Memory B cell (primary cell): ENCODE measurements at regions not wholly inside any gene's neighbourhood (a gene's known extent, or its start where the extent isn't known, plus 50 kb on each side); places are given as distances from the start of the nearest gene placed in this dataset.

Experiments used
- ATAC-seq: fragments of 150-1000 bp; cut with Tn5 transposase; 2 replicates; pipeline ENCODE4 v1.10.0; 2021; ENCODE audit warnings: low read depth, mild to moderate bottlenecking, moderate library complexity
- DNase-seq, 2 donors: peaks; one replicate each; pipeline ENCODE4 v3.0.0; 2022; ENCODE audit warnings: low spot score in 2 of 2
- H3K27ac Mint-ChIP-seq: one replicate; pipeline ENCODE4 v1.8.0; 2022; ENCODE audit warnings: mild to moderate bottlenecking, moderate library complexity, mixed read lengths
- H3K27me3 Mint-ChIP-seq: one replicate; pipeline ENCODE4 v1.8.0; 2022; ENCODE audit warnings: mixed read lengths
- H3K36me3 Mint-ChIP-seq: one replicate; pipeline ENCODE4 v1.8.0; 2022; ENCODE audit warnings: mild to moderate bottlenecking, mixed read lengths
- H3K4me1 Mint-ChIP-seq: one replicate; pipeline ENCODE4 v1.8.0; 2022; ENCODE audit warnings: mixed read lengths
- H3K4me3 Mint-ChIP-seq: one replicate; pipeline ENCODE4 v1.8.0; 2022; ENCODE audit warnings: mild to moderate bottlenecking, moderate library complexity, mixed read lengths
- H3K9me3 Mint-ChIP-seq: one replicate; pipeline ENCODE4 v1.8.0; 2022; ENCODE audit warnings: mixed read lengths

DNA sequence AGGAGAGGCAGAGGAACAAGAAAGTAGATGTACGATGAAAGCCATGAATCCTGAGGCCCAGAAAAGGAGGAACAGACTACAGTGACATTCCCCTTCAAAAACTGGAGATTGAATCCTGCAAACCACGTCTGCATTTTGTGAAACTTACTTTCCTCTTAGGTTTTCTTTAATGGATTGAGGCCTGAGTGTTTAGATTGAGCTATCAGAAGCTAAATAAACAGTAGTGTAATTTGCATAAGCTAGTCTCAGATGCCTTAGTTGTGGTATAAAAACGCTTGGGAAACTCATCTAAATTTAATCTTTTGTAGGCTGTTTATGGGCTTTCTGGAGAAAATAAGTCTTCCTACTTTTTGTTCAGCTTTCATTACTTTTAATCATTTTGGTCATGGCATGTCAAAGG lies 94.8 kb upstream of the HDAC9 start:
- no peak for DNase-seq
- no peak for ATAC-seq
- H3K27me3 Mint-ChIP-seq = no peaks in the 10 kb centered on the region
- H3K27ac Mint-ChIP-seq = no peak overlapping the region
- no peak overlapping the region for H3K4me3 Mint-ChIP-seq
- no peaks in the 10 kb centered on the region for H3K9me3 Mint-ChIP-seq
- peaks cover 26% of the 10 kb centered on the region for H3K4me1 Mint-ChIP-seq
- peaks cover 4% of the 10 kb centered on the region for H3K36me3 Mint-ChIP-seq

DNA sequence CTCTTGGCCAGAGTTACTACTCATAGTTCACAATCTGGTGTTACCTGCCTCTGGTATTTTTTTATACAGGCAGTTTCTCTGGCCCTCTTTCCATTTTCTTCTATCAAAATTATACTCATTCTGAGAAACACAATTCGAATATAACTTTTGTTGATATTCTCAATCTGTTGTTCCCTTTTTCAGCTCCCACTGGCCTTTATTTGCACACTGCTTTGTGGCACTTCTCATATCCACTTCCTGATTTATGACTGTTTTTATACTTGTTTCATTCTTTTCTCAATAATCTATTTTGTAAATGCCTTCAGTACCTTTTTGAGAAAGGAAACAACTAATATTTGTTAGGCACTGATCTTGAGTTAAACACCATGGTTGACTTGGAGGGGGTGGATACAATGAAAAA lies 93.8 kb upstream of the HDAC9 start:
- Mint-ChIP-seq H3K4me3 (peak overlapping the region; percentile 32), H3K9me3 (no peaks in the 10 kb centered on the region), H3K27ac (peak overlapping the region; percentile 18), H3K36me3 (peaks cover 4% of the 10 kb centered on the region), H3K27me3 (no peaks in the 10 kb centered on the region), H3K4me1 (peaks cover 26% of the 10 kb centered on the region)
- DNase-seq = no peak
- peak; percentile 69 for ATAC-seq

GRCh38 chr7:18402488-18403183 lies 92.9 kb upstream of the HDAC9 start:
- Mint-ChIP-seq H3K4me3 (no peak overlapping the region), H3K4me1 (peaks cover 28% of the 10 kb centered on the region), H3K27me3 (no peaks in the 10 kb centered on the region), H3K27ac (peak overlapping the region; percentile 18), H3K9me3 (no peaks in the 10 kb centered on the region), H3K36me3 (peaks cover 7% of the 10 kb centered on the region)
- ATAC-seq (no peak), DNase-seq (no peak)

DNA sequence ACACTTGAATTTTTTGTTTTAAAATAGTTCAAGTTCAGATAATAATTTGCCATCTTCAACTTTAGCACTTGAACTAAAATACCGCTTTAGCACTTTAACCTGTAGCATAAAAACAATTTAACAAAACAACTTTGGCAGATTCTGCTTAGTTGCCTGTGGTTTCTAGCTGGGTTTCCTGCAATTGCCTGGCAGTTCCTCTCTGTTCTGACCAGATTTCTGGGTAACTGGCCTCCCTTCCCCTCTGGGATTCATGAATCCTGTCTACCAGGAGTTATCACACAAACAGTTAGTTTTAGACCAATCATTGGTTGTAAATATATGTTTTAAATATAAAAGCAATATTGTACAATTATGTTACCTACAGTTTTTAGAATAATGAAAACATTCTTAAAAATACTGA lies 89.8 kb upstream of the HDAC9 start:
- no peaks in the 10 kb centered on the region for H3K9me3 Mint-ChIP-seq

GRCh38 chr7:18407385-18407784 lies 88.2 kb upstream of the HDAC9 start:
- DNase-seq (no peak), ATAC-seq (no peak)
- no peak overlapping the region for H3K27ac Mint-ChIP-seq
- peaks cover 2% of the 10 kb centered on the region for H3K36me3 Mint-ChIP-seq
- H3K27me3 Mint-ChIP-seq = no peaks in the 10 kb centered on the region
- no peaks in the 10 kb centered on the region for H3K9me3 Mint-ChIP-seq
- no peak overlapping the region for H3K4me3 Mint-ChIP-seq
- H3K4me1 Mint-ChIP-seq = peaks cover 8% of the 10 kb centered on the region

More for the DNA sequence above, 89.8 kb upstream of the HDAC9 start:
- ATAC-seq (no peak), DNase-seq (no peak)
- Mint-ChIP-seq H3K4me3 (no peak overlapping the region), H3K36me3 (peaks cover 2% of the 10 kb centered on the region), H3K4me1 (peaks cover 19% of the 10 kb centered on the region), H3K27ac (no peak overlapping the region), H3K27me3 (no peaks in the 10 kb centered on the region)

DNA sequence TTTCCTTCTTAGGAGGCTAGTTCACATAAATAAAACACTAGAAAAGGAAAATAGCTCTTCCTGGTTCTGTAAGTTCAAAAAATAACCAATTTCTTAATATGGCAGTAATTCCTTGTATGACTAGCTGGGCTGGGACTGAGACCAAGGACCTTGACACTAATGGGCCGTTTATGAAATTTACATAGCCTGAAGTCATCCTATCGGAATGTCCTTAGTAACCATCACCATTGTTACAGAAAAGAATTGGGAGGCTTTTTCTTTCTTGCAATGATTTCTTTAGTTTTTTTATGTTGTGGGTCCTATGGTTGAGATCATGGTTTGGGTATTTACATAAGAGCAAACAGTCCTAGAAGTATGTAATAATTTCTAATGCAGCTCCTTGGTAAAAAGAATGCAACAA lies 87.1 kb upstream of the HDAC9 start:
- Mint-ChIP-seq H3K9me3 (no peaks in the 10 kb centered on the region), H3K27ac (no peak overlapping the region), H3K36me3 (peaks cover 2% of the 10 kb centered on the region), H3K4me1 (peaks cover 8% of the 10 kb centered on the region), H3K4me3 (no peak overlapping the region), H3K27me3 (no peaks in the 10 kb centered on the region)
- no peak for DNase-seq
- no peak for ATAC-seq

DNA sequence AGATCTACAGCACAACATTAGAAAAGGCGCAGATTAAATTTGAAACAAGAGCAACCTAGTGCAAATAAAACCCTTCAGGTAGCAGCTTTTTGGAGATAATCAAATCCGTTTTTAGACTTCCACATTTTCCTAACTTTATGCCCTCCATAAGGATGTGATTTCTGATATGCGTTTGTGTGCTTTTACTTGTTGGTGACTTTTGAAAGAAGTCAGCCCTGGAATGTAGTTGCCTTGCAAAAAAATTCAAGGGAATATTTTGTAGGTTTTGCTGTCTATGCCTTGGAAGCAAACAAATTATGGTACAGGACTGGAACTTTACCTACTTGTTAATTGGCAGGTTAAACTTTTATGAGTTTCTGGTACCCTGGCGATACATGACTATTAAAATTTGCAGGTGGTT lies 86.7 kb upstream of the HDAC9 start:
- DNase-seq = no peak
- no peak for ATAC-seq
- no peak overlapping the region for H3K4me3 Mint-ChIP-seq
- H3K9me3 Mint-ChIP-seq = no peaks in the 10 kb centered on the region
- peaks cover 2% of the 10 kb centered on the region for H3K36me3 Mint-ChIP-seq
- peaks cover 8% of the 10 kb centered on the region for H3K4me1 Mint-ChIP-seq
- no peaks in the 10 kb centered on the region for H3K27me3 Mint-ChIP-seq
- H3K27ac Mint-ChIP-seq = no peak overlapping the region

DNA sequence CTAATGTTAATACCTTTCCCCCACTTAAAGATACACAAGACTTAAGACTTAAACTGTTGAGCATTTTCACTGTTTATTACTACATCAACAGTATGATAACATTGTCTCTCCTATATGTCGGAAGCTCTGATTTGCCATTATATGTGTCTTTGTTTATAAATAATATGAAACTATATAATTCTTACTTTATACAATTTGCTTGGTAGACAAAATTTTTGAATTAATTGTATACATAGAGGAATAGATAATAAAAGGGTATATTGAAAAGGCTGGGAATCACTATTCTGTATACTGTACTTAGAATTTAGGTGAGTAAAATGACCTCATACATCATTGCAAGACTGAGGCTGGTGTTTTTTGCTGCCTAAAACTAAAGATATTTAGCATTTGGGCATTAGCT lies 82.1 kb upstream of the HDAC9 start:
- H3K27ac Mint-ChIP-seq = no peak overlapping the region
- H3K4me1 Mint-ChIP-seq = peaks cover 2% of the 10 kb centered on the region
- H3K9me3 Mint-ChIP-seq = no peaks in the 10 kb centered on the region

DNA sequence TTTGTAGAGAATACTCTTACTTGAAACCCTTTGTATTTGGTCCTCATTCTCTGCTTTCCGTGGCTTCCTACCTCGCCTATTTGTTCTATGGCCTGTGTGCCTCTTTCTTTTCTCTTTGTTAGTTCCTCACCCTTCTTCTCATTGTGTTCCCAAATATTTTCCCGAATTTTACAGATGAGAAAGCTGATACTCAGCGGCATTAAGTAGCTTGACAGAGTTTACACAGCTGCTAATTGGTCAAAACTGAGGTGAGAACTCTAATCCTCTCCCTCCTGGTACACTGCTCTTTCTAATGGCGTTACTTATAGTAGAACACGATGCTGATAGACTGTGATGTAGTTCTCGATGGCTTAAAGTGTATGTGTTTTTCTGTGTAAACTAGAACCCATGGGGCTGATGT lies 80.7 kb upstream of the HDAC9 start:
- H3K36me3 Mint-ChIP-seq = no peaks in the 10 kb centered on the region
- peak overlapping the region; percentile 10 for H3K27ac Mint-ChIP-seq
- no peak for ATAC-seq
- no peaks in the 10 kb centered on the region for H3K9me3 Mint-ChIP-seq
- no peak for DNase-seq
- H3K27me3 Mint-ChIP-seq = no peaks in the 10 kb centered on the region
- peaks cover 2% of the 10 kb centered on the region for H3K4me1 Mint-ChIP-seq
- H3K4me3 Mint-ChIP-seq = no peak overlapping the region

More for the DNA sequence above, 82.1 kb upstream of the HDAC9 start:
- Mint-ChIP-seq H3K4me3 (no peak overlapping the region), H3K27me3 (no peaks in the 10 kb centered on the region), H3K36me3 (no peaks in the 10 kb centered on the region)
- DNase-seq (no peak), ATAC-seq (no peak)

DNA sequence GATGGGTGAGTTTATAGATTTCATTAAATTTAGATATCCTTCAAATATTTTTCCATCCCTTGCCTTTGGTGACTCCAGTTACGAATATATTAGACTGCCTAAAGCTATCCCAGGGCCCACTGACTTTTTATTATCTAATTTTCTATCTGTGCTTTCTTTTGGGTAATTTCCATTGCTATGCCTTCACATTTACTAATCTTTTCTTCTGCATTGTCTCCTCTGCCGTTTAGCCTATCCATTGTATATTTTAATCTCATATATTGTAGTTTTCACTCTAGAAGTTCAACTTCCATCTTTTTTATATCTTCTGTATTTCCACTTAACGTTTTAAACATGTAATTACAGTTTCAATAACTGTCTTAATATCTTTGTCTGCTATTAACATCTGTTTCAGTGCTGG lies 78.6 kb upstream of the HDAC9 start:
- Mint-ChIP-seq H3K4me1 (peaks cover 6% of the 10 kb centered on the region), H3K9me3 (no peaks in the 10 kb centered on the region), H3K27ac (no peak overlapping the region), H3K27me3 (no peaks in the 10 kb centered on the region), H3K36me3 (no peaks in the 10 kb centered on the region), H3K4me3 (no peak overlapping the region)
- ATAC-seq = no peak
- DNase-seq = no peak

- Mint-ChIP-seq H3K27ac (no peak overlapping the region), H3K4me1 (peaks cover 4% of the 10 kb centered on the region), H3K4me3 (no peak overlapping the region), H3K27me3 (no peaks in the 10 kb centered on the region), H3K9me3 (no peaks in the 10 kb centered on the region), H3K36me3 (no peaks in the 10 kb centered on the region)
- DNase-seq (no peak), ATAC-seq (no peak)
Observed at GRCh38 chr7:18419456-18419855, 76.1 kb upstream of the HDAC9 start.

DNA sequence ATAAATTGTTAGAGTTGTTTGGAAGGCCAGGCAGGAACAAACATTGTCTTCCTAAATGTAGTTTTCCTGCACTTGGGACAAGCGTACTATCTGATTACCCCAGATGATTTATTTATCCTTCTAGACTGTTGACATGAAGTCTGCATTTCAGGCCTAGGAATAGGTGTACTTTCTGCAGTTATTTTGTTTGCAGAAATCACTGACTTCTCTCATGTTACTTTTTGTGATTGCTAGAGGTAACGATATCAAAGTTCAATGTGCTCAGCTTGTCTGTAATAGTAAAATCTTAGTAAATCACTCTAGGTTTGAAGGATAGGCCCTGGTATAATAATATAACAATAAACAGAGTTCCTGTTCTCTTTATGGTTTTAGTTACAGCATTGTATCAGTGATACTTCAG lies 75.4 kb upstream of the HDAC9 start:
- no peaks in the 10 kb centered on the region for H3K9me3 Mint-ChIP-seq
- DNase-seq (no peak), ATAC-seq (no peak)
- no peak overlapping the region for H3K4me3 Mint-ChIP-seq
- H3K27me3 Mint-ChIP-seq = no peaks in the 10 kb centered on the region
- H3K36me3 Mint-ChIP-seq = no peaks in the 10 kb centered on the region
- no peak overlapping the region for H3K27ac Mint-ChIP-seq
- peaks cover 4% of the 10 kb centered on the region for H3K4me1 Mint-ChIP-seq

DNA sequence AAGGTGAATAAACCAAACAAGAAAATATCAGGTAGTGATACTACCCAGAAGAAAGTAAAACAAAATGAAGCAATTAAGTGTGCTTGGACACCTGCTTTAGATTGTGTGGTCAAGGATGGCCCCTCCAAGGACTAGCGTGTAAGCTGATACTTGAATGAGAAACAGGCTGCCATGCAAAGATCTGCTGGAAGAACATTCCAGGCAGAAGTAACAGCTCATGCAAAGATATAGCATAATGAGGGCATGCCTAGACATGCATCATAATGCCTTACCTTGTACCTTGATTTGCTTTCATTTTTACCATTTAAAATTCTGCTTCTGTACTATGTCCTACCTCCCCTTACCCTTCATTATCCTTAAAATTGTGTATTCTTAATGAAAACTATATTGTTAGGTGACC lies 74.8 kb upstream of the HDAC9 start:
- ATAC-seq (no peak), DNase-seq (no peak)
- no peaks in the 10 kb centered on the region for H3K27me3 Mint-ChIP-seq
- peaks cover 4% of the 10 kb centered on the region for H3K4me1 Mint-ChIP-seq
- H3K4me3 Mint-ChIP-seq = no peak overlapping the region
- H3K36me3 Mint-ChIP-seq = no peaks in the 10 kb centered on the region
- H3K27ac Mint-ChIP-seq = no peak overlapping the region
- no peaks in the 10 kb centered on the region for H3K9me3 Mint-ChIP-seq

DNA sequence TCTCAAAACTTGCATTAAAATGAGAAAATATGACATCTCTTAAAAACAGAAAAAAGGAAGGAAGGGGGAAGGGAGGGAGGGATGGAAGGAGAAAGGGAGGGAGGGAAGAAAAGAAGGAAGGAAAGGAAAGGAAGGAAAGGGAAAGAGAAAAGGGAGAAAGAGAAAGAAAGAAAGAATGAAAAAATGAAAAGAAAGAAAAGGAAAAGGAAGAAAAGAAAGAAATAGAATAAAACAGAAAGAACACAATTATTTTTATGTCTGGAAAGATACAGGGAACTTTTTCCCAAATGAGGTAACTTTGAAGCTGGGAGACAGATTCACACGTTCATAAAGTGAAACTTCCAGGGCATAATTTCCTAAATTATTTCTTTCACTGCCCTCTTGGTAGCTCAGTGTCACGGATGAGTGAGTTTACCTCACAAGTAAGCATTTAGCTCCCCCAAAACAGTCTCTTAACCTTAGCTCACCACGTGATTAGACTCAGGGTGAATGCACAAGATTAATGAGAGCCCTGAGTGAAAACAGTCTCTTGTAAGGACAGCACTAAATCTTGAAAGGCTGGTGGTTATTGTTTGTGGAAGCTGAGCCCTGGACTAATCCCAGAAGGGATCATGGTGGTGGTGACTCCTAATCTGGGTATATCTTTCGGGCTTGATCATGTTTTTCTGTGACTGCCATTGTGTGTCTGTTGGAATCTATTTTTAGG lies 74.1 kb upstream of the HDAC9 start:
- Mint-ChIP-seq H3K4me3 (no peak overlapping the region), H3K9me3 (no peaks in the 10 kb centered on the region), H3K36me3 (no peaks in the 10 kb centered on the region), H3K4me1 (peaks cover 4% of the 10 kb centered on the region), H3K27ac (no peak overlapping the region), H3K27me3 (no peaks in the 10 kb centered on the region)
- peak; percentile 51 for ATAC-seq
- DNase-seq = no peak

- H3K4me1 Mint-ChIP-seq = peaks cover 4% of the 10 kb centered on the region
- no peak for DNase-seq
Observed at GRCh38 chr7:18425227-18425626, 70.3 kb upstream of the HDAC9 start.

More at GRCh38 chr7:18425227-18425626, 70.3 kb upstream of the HDAC9 start:
- H3K4me3 Mint-ChIP-seq = no peak overlapping the region
- no peaks in the 10 kb centered on the region for H3K9me3 Mint-ChIP-seq
- H3K36me3 Mint-ChIP-seq = peaks cover 6% of the 10 kb centered on the region
- H3K27ac Mint-ChIP-seq = no peak overlapping the region
- no peak for ATAC-seq
- H3K27me3 Mint-ChIP-seq = no peaks in the 10 kb centered on the region
